Keratinocyte (primary cell): ENCODE measurements at regions not wholly inside any gene's neighbourhood (a gene's known extent, or its start where the extent isn't known, plus 50 kb on each side); places are given as distances from the start of the nearest gene placed in this dataset.

ENCODE experiments used
- DNase-seq: peaks from one replicate; pipeline ENCODE4 v3.0.0-alpha.2; 2011; ENCODE audit warnings: low read depth, missing footprints, low spot score
- FAIRE-seq: peaks from 2 replicates; lab custom pipeline; 2011; peaks lifted over from hg19 to GRCh38; lab: Jason Lieb, UNC
- H2AFZ ChIP-seq: 2 replicates; pipeline ENCODE4 v1.6.0; 2012; ENCODE audit warnings: low read length, control low read depth, inconsistent platforms; ENCODE audit not compliant: control insufficient read depth
- H3K27ac ChIP-seq: 2 replicates; pipeline ENCODE4 v1.5.1; 2011; ENCODE audit warnings: low read length; ENCODE audit not compliant: control insufficient read depth, insufficient read depth
- H3K27me3 ChIP-seq: 3 replicates; pipeline ENCODE4 v1.6.0; 2011; ENCODE audit warnings: low read length; ENCODE audit not compliant: control insufficient read depth, insufficient read depth; ENCODE audit errors: extremely low read depth
- H3K36me3 ChIP-seq, 2 experiments: 2 replicates in 1 of 2; 3 replicates in 1 of 2; pipeline ENCODE4 v1.5.1; 2011; ENCODE audit warnings: low read length in 2 of 2, mild to moderate bottlenecking in 1 of 2; ENCODE audit not compliant: control insufficient read depth in 2 of 2, insufficient read depth in 2 of 2; ENCODE audit errors: extremely low read depth in 1 of 2
- H3K4me1 ChIP-seq: 3 replicates; pipeline ENCODE4 v1.5.1; 2011; ENCODE audit warnings: low read length; ENCODE audit not compliant: control insufficient read depth, insufficient read depth; ENCODE audit errors: extremely low read depth
- H3K4me2 ChIP-seq: 3 replicates; pipeline ENCODE4 v1.6.0; 2011; ENCODE audit warnings: low read depth, low read length; ENCODE audit not compliant: control insufficient read depth, insufficient read depth; ENCODE audit errors: extremely low read depth
- H3K4me3 ChIP-seq, 3 experiments: fragments of 200-600 bp in 1 of 3; sonication (generic) in 1 of 3; 2 replicates in 2 of 3; 3 replicates in 1 of 3; pipeline ENCODE4 v1.5.1; 2011 to 2016; ENCODE audit warnings: low read length in 3 of 3, mild to moderate bottlenecking in 3 of 3, control low read depth in 2 of 3, inconsistent platforms in 1 of 3, low read depth in 1 of 3, mixed read lengths in 1 of 3, mixed run types in 1 of 3, moderate library complexity in 1 of 3; ENCODE audit not compliant: control insufficient read depth in 2 of 3, insufficient read depth in 2 of 3; ENCODE audit errors: extremely low read depth in 1 of 3
- H3K79me2 ChIP-seq: 2 replicates; pipeline ENCODE4 v1.6.0; 2012; ENCODE audit warnings: low read length; ENCODE audit not compliant: control insufficient read depth, insufficient read depth
- H3K9ac ChIP-seq: 3 replicates; pipeline ENCODE4 v1.6.0; 2011; ENCODE audit warnings: low read length; ENCODE audit not compliant: control insufficient read depth, insufficient read depth; ENCODE audit errors: extremely low read depth
- H3K9me1 ChIP-seq: 3 replicates; pipeline ENCODE4 v1.6.0; 2011; ENCODE audit warnings: low read length; ENCODE audit not compliant: control insufficient read depth, insufficient read depth; ENCODE audit errors: extremely low read depth
- H3K9me3 ChIP-seq: 2 replicates; pipeline ENCODE4 v1.5.1; 2012; ENCODE audit warnings: low read depth, low read length; ENCODE audit not compliant: control insufficient read depth
- H4K20me1 ChIP-seq: 3 replicates; pipeline ENCODE4 v1.6.0; 2011; ENCODE audit warnings: low read length; ENCODE audit not compliant: control insufficient read depth, insufficient read depth; ENCODE audit errors: extremely low read depth
- CTCF ChIP-seq, 3 experiments: IDR thresholded peaks in 1 of 3; conservative IDR thresholded peaks in 1 of 3; optimal IDR thresholded peaks in 1 of 3; 2 replicates in 2 of 3; 3 replicates in 1 of 3; pipeline versions ENCODE3 to v1.5.1; 2011; ENCODE audit warnings: low read length in 3 of 3, mild to moderate bottlenecking in 3 of 3, moderate library complexity in 2 of 3, control low read depth in 1 of 3, inconsistent platforms in 1 of 3; ENCODE audit not compliant: insufficient read depth in 2 of 3; ENCODE audit errors: extremely low read depth in 1 of 3
- EZH2 ChIP-seq: IDR thresholded peaks from one replicate; pipeline ENCODE4 v1.6.1; 2012; ENCODE audit warnings: inconsistent platforms, mild to moderate bottlenecking, low read length, moderate library complexity
- dilution Hi-C: fragments of 300-500 bp; cut with MboI; formaldehyde crosslinking; loops from one replicate; pipeline ENCODE4 v1.7.0; 2020; ENCODE audit warnings: low sequenced_read_pairs; ENCODE audit not compliant: extremely low pct_ligation_motif_present

DNA sequence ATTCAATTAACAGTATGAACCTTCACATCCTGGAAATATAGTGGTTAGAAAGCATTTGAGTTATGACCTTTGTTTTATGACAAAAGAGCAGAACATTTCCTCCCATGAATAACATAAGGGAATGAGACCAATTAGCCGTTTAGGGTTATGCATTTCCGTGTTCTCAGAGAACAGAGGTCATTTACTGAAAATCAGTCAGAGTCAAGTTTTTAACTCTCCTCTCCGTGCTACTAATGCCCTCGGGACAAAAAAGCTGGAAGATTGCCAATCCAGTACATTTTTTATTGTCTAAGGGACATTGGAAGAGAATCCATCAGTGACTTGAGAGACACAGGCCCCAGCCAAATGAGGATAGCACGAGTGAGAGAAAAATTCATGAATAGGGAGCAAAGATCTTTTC is 632.7 kb downstream of the RFPL4B start:
- no peak overlapping the region for H3K9ac ChIP-seq
- TF ChIP-seq EZH2 (no peak), CTCF (optimal IDR thresholded peaks at IDR 0.05 in 1 of 3, IDR thresholded peaks at IDR 0.05 in 1 of 3, conservative IDR thresholded peaks at IDR 0.05 in 1 of 3; ENCODE audit: extremely low read depth in 1 of 3, insufficient read depth in 2 of 3, low read length in 3 of 3) (no peak)
- no peaks in the 10 kb centered on the region for H3K36me3 ChIP-seq
- no peaks in the 10 kb centered on the region for H3K9me3 ChIP-seq
- FAIRE-seq (no peak), DNase-seq (no peak)
- dilution Hi-C loops = no loop called here
- no peaks in the 10 kb centered on the region for H3K79me2 ChIP-seq
- H2AFZ ChIP-seq = no peak overlapping the region
- H3K4me2 ChIP-seq = no peak overlapping the region
- no peak overlapping the region for H3K4me3 ChIP-seq
- no peaks in the 10 kb centered on the region for H4K20me1 ChIP-seq
- no peaks in the 10 kb centered on the region for H3K9me1 ChIP-seq
- no peak overlapping the region for H3K27ac ChIP-seq
- H3K27me3 ChIP-seq = no peaks in the 10 kb centered on the region
- H3K4me1 ChIP-seq = no peaks in the 10 kb centered on the region

- Histone ChIP-seq H3K9ac (no peak overlapping the region), H3K4me2 (no peak overlapping the region), H3K27ac (no peak overlapping the region), H3K4me1 (no peaks in the 10 kb centered on the region), H3K36me3 (no peaks in the 10 kb centered on the region), H3K9me3 (no peaks in the 10 kb centered on the region), H4K20me1 (no peaks in the 10 kb centered on the region), H3K79me2 (no peaks in the 10 kb centered on the region), H3K4me3 (no peak overlapping the region), H3K9me1 (no peaks in the 10 kb centered on the region), H3K27me3 (no peaks in the 10 kb centered on the region), H2AFZ (no peak overlapping the region)
- DNase-seq (no peak), FAIRE-seq (no peak)
- TF ChIP-seq EZH2 = no peak
- TF ChIP-seq CTCF (optimal IDR thresholded peaks at IDR 0.05 in 1 of 3, IDR thresholded peaks at IDR 0.05 in 1 of 3, conservative IDR thresholded peaks at IDR 0.05 in 1 of 3; ENCODE audit: extremely low read depth in 1 of 3, insufficient read depth in 2 of 3, low read length in 3 of 3) = no peak
- dilution Hi-C loops = no loop called here
Observed at GRCh38 chr6:112980676-112981075, 633.5 kb downstream of the RFPL4B start.
